Liver (tissue), 3 donors: ENCODE measurements at regions not wholly inside any gene's neighbourhood (a gene's known extent, or its start where the extent isn't known, plus 50 kb on each side); places are given as distances from the start of the nearest gene placed in this dataset.
A peak's percentile ranks its signal among the peaks of the same experiment; 100 is the strongest.

Experiments used
- CTCF ChIP-seq: fragments of 150-350 bp; IDR thresholded peaks from 2 replicates; pipeline ENCODE4 v1.5.1; 2017; ENCODE audit warnings: improper control_type of control experiment, low read depth, low read length; ENCODE audit not compliant: missing input control
- GABPA ChIP-seq, 2 donors: IDR thresholded peaks in 1 of 2; conservative IDR thresholded peaks in 1 of 2; 2 replicates each; pipeline ENCODE4 v1.6.1; 2016; ENCODE audit warnings: antibody characterized with exemption in 2 of 2, mild to moderate bottlenecking in 1 of 2, moderate library complexity in 1 of 2
- MAX ChIP-seq: IDR thresholded peaks from 2 replicates; pipeline ENCODE4 v1.6.1; 2016; ENCODE audit warnings: antibody characterized with exemption
- RAD21 ChIP-seq, 2 donors: IDR thresholded peaks; 2 replicates each; pipeline ENCODE4 v1.6.1; 2016; ENCODE audit warnings: antibody characterized with exemption in 2 of 2, mild to moderate bottlenecking in 2 of 2
- REST ChIP-seq: IDR thresholded peaks from 2 replicates; pipeline ENCODE4 v1.6.1; 2016; ENCODE audit warnings: antibody characterized with exemption, mild to moderate bottlenecking
- TAF1 ChIP-seq: conservative IDR thresholded peaks from 2 replicates; pipeline ENCODE4 v1.6.1; 2016; ENCODE audit warnings: antibody characterized with exemption, mild to moderate bottlenecking
- YY1 ChIP-seq: IDR thresholded peaks from 2 replicates; pipeline ENCODE4 v1.6.1; 2016; ENCODE audit warnings: antibody characterized with exemption, mild to moderate bottlenecking
- ZBTB33 ChIP-seq: IDR thresholded peaks from 2 replicates; pipeline ENCODE4 v1.6.1; 2016; ENCODE audit warnings: antibody characterized with exemption
- donor health status: healthy.
- donor health status: healthy.

GRCh38 chr16:51302042-51302441, 151.0 kb upstream of the SALL1 start:
- TF ChIP-seq CTCF (peak; percentile 12), RAD21 (IDR thresholded peaks at IDR 0.05) (peak; percentile 44 to 67), YY1 (no peak), ZBTB33 (no peak), MAX (no peak), REST (no peak), GABPA (IDR thresholded peaks at IDR 0.05 in 1 of 2, conservative IDR thresholded peaks at IDR 0.05 in 1 of 2) (no peak), TAF1 (no peak)
